A549 (cell line): ENCODE measurements at regions not wholly inside any gene's neighbourhood (a gene's known extent, or its start where the extent isn't known, plus 50 kb on each side); places are given as distances from the start of the nearest gene placed in this dataset.

Experiments
- EP300 ChIP-seq, 2 experiments: fragments of >200 bp; sonication (Bioruptor Twin); formaldehyde crosslinking; IDR thresholded peaks; 2 replicates in 1 of 2; 3 replicates in 1 of 2; pipeline ENCODE4 v1.6.1; 2016 to 2017
- GATA3 ChIP-seq: IDR thresholded peaks from 2 replicates; pipeline ENCODE4 v1.6.1; 2012; ENCODE audit warnings: borderline replicate concordance
- HOXB5 ChIP-seq: fragments of 250-450 bp; sonication (Bioruptor Pico); IDR thresholded peaks from 2 replicates; pipeline ENCODE4 v1.5.0; 2020; ENCODE audit warnings: mild to moderate bottlenecking, moderate library complexity
- JUN ChIP-seq, 2 experiments: fragments of >200 bp; sonication (Bioruptor Twin); formaldehyde crosslinking; IDR thresholded peaks; 2 replicates in 1 of 2; 3 replicates in 1 of 2; pipeline ENCODE4 v1.6.1; 2016 to 2017
- POLR2A ChIP-seq: IDR thresholded peaks from 2 replicates; pipeline ENCODE4 v1.6.1; 2012; ENCODE audit warnings: mild to moderate bottlenecking, low read length
- TF ChIP-seq, protein P1 (sequence below): fragments of >200 bp; sonication (Bioruptor Twin); formaldehyde crosslinking; IDR thresholded peaks from 3 replicates; pipeline ENCODE4 v1.6.1; 2016
- TF ChIP-seq, protein P2 (sequence below): fragments of >200 bp; sonication (Bioruptor Twin); formaldehyde crosslinking; IDR thresholded peaks from 3 replicates; pipeline ENCODE4 v1.5.1; 2016
- TF ChIP-seq, protein P3 (sequence below): IDR thresholded peaks from 2 replicates; pipeline ENCODE4 v1.6.1; 2012
- TF ChIP-seq, protein P4 (sequence below): fragments of 200-600 bp; sonication (generic); IDR thresholded peaks from 2 replicates; pipeline ENCODE4 v1.6.1; 2016; ENCODE audit warnings: antibody characterized with exemption, mild to moderate bottlenecking, moderate library complexity

DNA sequence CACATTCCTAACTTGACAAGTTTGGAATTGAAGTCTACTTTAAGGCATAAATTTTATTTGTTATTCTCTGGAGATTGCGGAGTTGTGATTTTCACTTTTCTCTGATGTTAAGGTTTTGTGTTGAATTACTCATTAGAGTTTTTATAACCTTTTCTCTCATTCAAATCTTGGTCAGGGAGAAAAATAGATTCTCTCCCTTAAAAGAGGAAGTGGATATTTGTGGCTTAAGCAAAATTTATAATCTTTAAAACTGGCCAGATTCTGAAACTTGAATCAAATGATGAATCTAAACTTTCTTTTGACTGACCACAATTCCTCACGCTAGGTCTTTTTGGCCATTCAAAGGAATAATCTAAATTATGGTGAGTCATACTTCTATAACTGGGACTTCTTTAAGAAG, 361.4 kb downstream of the TEX13C start:
- TF ChIP-seq, protein P1, sequence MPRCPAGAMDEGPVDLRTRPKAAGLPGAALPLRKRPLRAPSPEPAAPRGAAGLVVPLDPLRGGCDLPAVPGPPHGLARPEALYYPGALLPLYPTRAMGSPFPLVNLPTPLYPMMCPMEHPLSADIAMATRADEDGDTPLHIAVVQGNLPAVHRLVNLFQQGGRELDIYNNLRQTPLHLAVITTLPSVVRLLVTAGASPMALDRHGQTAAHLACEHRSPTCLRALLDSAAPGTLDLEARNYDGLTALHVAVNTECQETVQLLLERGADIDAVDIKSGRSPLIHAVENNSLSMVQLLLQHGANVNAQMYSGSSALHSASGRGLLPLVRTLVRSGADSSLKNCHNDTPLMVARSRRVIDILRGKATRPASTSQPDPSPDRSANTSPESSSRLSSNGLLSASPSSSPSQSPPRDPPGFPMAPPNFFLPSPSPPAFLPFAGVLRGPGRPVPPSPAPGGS = no peak
- TF ChIP-seq, protein P2, sequence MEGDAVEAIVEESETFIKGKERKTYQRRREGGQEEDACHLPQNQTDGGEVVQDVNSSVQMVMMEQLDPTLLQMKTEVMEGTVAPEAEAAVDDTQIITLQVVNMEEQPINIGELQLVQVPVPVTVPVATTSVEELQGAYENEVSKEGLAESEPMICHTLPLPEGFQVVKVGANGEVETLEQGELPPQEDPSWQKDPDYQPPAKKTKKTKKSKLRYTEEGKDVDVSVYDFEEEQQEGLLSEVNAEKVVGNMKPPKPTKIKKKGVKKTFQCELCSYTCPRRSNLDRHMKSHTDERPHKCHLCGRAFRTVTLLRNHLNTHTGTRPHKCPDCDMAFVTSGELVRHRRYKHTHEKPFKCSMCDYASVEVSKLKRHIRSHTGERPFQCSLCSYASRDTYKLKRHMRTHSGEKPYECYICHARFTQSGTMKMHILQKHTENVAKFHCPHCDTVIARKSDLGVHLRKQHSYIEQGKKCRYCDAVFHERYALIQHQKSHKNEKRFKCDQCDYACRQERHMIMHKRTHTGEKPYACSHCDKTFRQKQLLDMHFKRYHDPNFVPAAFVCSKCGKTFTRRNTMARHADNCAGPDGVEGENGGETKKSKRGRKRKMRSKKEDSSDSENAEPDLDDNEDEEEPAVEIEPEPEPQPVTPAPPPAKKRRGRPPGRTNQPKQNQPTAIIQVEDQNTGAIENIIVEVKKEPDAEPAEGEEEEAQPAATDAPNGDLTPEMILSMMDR = no peak
- TF ChIP-seq, protein P3, sequence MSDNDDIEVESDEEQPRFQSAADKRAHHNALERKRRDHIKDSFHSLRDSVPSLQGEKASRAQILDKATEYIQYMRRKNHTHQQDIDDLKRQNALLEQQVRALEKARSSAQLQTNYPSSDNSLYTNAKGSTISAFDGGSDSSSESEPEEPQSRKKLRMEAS = no peak
- TF ChIP-seq EP300 (IDR thresholded peaks at IDR 0.05) (no peak), POLR2A (no peak), HOXB5 (CRISPR knock-in tag) (no peak), JUN (IDR thresholded peaks at IDR 0.05) (no peak), GATA3 (no peak)
- TF ChIP-seq, protein P4, sequence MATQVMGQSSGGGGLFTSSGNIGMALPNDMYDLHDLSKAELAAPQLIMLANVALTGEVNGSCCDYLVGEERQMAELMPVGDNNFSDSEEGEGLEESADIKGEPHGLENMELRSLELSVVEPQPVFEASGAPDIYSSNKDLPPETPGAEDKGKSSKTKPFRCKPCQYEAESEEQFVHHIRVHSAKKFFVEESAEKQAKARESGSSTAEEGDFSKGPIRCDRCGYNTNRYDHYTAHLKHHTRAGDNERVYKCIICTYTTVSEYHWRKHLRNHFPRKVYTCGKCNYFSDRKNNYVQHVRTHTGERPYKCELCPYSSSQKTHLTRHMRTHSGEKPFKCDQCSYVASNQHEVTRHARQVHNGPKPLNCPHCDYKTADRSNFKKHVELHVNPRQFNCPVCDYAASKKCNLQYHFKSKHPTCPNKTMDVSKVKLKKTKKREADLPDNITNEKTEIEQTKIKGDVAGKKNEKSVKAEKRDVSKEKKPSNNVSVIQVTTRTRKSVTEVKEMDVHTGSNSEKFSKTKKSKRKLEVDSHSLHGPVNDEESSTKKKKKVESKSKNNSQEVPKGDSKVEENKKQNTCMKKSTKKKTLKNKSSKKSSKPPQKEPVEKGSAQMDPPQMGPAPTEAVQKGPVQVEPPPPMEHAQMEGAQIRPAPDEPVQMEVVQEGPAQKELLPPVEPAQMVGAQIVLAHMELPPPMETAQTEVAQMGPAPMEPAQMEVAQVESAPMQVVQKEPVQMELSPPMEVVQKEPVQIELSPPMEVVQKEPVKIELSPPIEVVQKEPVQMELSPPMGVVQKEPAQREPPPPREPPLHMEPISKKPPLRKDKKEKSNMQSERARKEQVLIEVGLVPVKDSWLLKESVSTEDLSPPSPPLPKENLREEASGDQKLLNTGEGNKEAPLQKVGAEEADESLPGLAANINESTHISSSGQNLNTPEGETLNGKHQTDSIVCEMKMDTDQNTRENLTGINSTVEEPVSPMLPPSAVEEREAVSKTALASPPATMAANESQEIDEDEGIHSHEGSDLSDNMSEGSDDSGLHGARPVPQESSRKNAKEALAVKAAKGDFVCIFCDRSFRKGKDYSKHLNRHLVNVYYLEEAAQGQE = no peak
